ENCODE measurements at regions not wholly inside any gene's neighbourhood (a gene's known extent, or its start where the extent isn't known, plus 50 kb on each side); places are given as distances from the start of the nearest gene placed in this dataset.

- TF ChIP-seq CTCF (IDR thresholded peaks at IDR 0.05; ENCODE audit: low read length): no peak
- TF ChIP-seq EZH2 (IDR thresholded peaks at IDR 0.05; ENCODE audit: borderline replicate concordance, low read length): no peak
Observed at GRCh38 chr12:115466076-115466475, 782.1 kb upstream of the TBX3 start.

Data from OCI-LY1 (cell line).